Effector memory CD4-positive, alpha-beta T cell (primary cell): ENCODE measurements at regions not wholly inside any gene's neighbourhood (a gene's known extent, or its start where the extent isn't known, plus 50 kb on each side); places are given as distances from the start of the nearest gene placed in this dataset.
"Not testable (repeated sequence)": the region's sequence is repeated elsewhere in the genome, so short reads cannot be mapped to it uniquely, and the experiment has no call there.

ENCODE experiments used
- DNase-seq, 3 donors: peaks; one replicate each; pipeline ENCODE4 v3.0.0-alpha.2; 2020
- H3K27ac ChIP-seq: 2 replicates; pipeline ENCODE4 v1.7.0; 2013; ENCODE audit warnings: mild to moderate bottlenecking, low read length, moderate library complexity; ENCODE audit not compliant: insufficient read depth, poor library complexity, severe bottlenecking
- H3K27me3 ChIP-seq: replicated peaks from 2 replicates; pipeline ENCODE4 v1.7.0; 2013; ENCODE audit warnings: mild to moderate bottlenecking, low read length; ENCODE audit not compliant: insufficient read depth, control insufficient read depth, poor library complexity, severe bottlenecking
- H3K36me3 ChIP-seq: 2 replicates; pipeline ENCODE4 v1.7.0; 2013; ENCODE audit warnings: mild to moderate bottlenecking, low read length, moderate library complexity; ENCODE audit not compliant: control insufficient read depth, insufficient read depth
- H3K4me1 ChIP-seq: 2 replicates; pipeline ENCODE4 v1.7.0; 2013; ENCODE audit warnings: low read length, mild to moderate bottlenecking; ENCODE audit not compliant: control insufficient read depth, insufficient read depth, poor library complexity, severe bottlenecking
- H3K4me3 ChIP-seq: 2 replicates; pipeline ENCODE4 v1.7.0; 2013; ENCODE audit warnings: low read length, low read depth, mild to moderate bottlenecking; ENCODE audit not compliant: insufficient read depth, poor library complexity, severe bottlenecking
- H3K9me3 ChIP-seq: 2 replicates; pipeline ENCODE4 v1.7.0; 2013; ENCODE audit warnings: mild to moderate bottlenecking, low read length, moderate library complexity; ENCODE audit not compliant: control insufficient read depth

DNA sequence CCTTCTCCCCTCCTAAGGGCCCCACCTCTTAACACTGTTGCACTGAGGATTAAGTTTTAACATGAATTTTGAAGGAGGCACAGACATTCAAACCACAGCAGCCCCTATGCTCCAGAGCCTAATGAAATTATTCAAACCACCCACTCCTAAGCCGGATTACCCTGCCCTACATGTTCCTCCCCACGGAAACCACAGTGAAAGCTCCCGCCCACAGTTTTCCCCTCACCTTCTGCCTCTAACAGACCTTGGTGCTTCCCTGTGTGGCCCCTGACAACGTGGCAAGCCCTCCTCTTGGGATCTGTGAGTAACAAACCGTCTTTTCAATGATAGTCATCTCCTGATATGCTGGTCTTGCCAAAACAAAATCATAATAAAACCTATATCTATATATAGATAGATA lies 74.8 kb downstream of the RIN2 start:
- Histone ChIP-seq H3K9me3 (no peaks in the 10 kb centered on the region), H3K4me3 (no peak overlapping the region), H3K36me3 (no peaks in the 10 kb centered on the region), H3K27ac (no peak overlapping the region), H3K4me1 (no peaks in the 10 kb centered on the region), H3K27me3 (no peaks in the 10 kb centered on the region)
- no peak for DNase-seq

DNA sequence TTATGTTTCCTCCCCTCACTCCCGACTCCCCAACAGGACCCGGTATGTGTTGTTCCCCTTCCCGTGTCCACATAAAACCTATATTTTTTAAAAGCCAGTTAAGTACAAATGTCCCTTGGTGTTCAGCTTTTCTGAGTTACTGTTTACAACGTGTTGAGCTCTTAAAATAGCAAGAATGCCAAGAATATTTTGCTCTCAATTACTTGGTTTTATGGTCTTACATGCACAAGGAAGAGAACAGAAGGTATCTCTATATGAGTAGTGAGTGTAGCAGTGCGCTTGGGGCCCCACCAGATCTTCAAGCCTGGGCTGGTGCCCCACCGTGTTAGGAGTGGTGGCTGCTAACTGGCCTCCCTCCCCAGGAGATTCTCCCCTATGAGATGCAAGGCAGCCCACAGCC lies 75.3 kb downstream of the RIN2 start:
- Histone ChIP-seq H3K4me1 (no peaks in the 10 kb centered on the region), H3K27ac (no peak overlapping the region), H3K9me3 (no peaks in the 10 kb centered on the region), H3K4me3 (no peak overlapping the region), H3K27me3 (no peaks in the 10 kb centered on the region), H3K36me3 (no peaks in the 10 kb centered on the region)
- DNase-seq = no peak

DNA sequence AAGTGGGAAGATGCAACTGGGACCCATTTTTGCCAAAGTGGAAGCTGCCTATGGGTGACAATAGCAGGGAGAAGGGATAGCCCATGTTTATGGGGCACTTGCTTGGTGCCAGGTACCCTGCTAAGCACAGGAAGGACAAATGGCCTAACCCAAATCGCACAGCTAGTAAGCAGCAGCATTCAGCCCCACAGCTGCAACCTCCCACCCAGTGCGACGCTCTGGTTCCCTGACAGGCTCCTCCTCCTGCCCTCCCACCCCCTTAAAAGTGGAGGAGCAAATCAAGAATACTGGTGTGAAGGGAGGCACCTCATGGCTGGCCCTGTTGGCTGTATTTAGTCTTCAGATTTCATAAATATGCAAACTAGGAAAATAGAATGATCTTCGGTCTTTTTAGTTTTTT lies 76.2 kb downstream of the RIN2 start:
- DNase-seq = no peak
- Histone ChIP-seq H3K4me1 (no peaks in the 10 kb centered on the region), H3K4me3 (no peak overlapping the region), H3K27ac (no peak overlapping the region), H3K36me3 (no peaks in the 10 kb centered on the region), H3K27me3 (no peaks in the 10 kb centered on the region), H3K9me3 (no peaks in the 10 kb centered on the region)

DNA sequence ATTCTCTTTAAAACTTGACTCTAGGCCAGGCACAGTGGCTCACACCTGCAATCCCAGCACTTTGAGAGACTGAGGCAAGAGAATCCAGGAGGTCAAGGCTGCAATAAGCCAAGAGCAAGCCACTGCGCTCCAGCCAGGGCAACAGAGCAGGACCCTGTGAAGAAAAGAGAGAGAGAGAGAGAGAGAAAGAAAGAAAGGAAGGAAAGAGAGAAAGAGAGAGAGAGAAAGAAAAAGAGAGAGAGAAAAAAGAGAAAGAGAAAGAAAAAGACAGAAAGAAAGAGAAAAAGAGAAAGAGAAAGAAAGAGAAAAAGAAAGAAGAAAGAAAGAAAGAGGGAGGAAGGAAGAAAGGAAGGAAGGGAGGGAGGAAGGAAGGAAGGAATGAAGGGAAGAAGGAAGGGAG lies 76.7 kb downstream of the RIN2 start:
- Histone ChIP-seq H3K27ac (no peak overlapping the region), H3K36me3 (no peaks in the 10 kb centered on the region), H3K4me1 (no peaks in the 10 kb centered on the region), H3K4me3 (no peak overlapping the region), H3K27me3 (no peaks in the 10 kb centered on the region), H3K9me3 (no peaks in the 10 kb centered on the region)
- no peak for DNase-seq

DNA sequence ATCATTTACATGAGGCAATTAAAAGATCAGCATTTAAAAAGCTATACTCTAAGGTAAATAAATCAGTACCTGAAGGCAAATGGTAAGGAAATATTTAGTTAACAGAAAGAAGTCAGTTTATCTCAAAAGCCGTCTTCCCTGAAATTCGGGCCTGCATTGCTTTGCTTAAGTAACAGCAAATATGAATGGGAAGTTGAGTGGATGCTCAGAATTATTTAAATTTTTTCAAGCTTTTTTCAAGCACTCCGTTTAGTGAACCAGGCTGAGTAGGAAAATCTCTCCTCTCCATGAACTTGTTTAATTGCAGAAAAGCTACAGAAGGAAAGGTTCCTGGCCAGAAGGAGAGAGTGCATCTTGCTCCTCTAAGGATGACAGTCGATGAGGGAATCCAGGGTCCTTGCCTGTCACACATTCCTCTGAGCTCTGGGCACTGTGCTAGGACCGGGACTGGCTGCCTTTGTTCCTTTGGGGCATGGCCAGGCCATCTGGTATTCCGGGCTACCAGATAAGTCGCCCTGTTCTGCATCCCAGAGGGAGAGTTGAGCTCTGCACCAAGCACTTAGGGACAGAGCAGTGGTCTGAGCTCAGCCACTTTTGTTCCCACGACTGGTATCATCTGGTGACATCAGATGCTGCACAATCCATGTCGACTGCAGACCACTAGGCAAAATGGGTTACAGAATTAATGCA lies 77.6 kb downstream of the RIN2 start:
- Histone ChIP-seq H3K27ac (no peak overlapping the region), H3K4me3 (no peak overlapping the region), H3K27me3 (no peaks in the 10 kb centered on the region), H3K9me3 (no peaks in the 10 kb centered on the region), H3K36me3 (no peaks in the 10 kb centered on the region), H3K4me1 (no peaks in the 10 kb centered on the region)
- DNase-seq = no peak

DNA sequence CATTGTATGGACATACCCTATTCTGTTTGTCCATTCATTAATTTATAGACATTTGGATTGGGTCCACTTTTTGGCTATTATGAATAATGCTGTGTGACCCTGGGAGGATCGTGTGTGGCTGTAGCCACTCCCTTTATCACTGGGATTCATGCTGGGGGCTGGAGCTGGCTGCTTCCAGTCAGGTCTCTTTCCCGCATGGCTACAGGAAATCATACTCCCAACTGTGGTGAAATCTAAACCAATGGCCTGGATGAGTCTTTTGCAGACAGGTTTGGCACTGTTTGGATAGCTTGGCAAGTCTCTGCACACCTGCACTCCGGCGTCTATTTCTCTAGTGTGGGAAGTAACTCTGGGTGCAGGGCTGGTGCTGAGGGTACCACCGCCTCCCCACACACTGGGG lies 80.4 kb downstream of the RIN2 start:
- H3K9me3 ChIP-seq = no peaks in the 10 kb centered on the region
- no peak overlapping the region for H3K27ac ChIP-seq
- no peaks in the 10 kb centered on the region for H3K4me1 ChIP-seq
- no peak for DNase-seq
- no peak overlapping the region for H3K4me3 ChIP-seq
- H3K27me3 ChIP-seq = no peaks in the 10 kb centered on the region
- no peaks in the 10 kb centered on the region for H3K36me3 ChIP-seq

DNA sequence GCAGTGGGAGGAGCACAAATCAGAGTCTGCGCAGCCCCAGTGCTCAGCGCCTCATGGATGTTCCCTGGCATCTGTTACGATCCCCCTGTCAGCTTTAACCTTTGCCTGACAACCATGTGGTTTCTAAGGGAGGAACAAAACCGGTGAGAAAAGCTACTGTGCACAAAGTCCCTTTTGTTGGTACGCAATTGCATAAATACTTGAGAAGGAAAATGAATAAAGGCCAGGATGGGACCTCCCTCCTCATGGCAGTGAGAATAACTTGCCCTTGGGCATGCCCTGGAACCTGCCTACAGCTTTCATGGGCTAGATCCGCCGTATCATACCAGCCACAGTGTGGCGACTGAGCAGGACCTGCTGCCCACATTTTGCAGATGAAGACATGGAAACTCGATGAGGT lies 81.0 kb downstream of the RIN2 start:
- no peaks in the 10 kb centered on the region for H3K27me3 ChIP-seq
- H3K4me1 ChIP-seq = no peaks in the 10 kb centered on the region
- H3K9me3 ChIP-seq = no peaks in the 10 kb centered on the region
- no peak overlapping the region for H3K27ac ChIP-seq
- no peak overlapping the region for H3K4me3 ChIP-seq
- H3K36me3 ChIP-seq = no peaks in the 10 kb centered on the region
- DNase-seq = no peak

DNA sequence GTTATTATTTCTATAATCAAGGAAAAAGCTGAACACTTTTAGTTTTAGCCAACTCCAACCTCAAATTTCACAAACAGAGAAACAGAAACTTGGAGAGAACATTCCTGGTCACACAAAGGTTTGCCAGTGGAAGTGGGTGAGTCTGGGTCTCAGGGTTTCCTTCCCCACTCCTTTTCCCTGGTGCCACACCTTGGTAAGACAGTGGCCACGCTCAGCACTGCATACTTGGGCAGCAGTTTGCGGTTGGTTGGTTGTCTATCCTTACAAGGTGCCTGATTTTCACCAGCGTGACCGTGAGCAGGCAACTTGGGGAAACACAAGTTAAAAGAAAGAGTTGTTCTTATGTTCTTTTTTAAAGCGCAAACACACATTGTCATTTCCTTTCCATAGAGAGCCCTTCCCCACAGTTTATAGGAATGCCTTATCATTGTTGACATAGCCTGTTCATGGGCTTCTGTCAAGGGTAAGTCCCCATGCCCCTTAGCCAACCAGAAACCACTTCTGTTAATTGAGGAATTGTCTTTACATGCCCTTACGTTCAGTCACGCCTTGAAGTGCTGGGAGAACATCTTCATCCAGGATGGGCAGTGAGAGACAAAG lies 82.2 kb downstream of the RIN2 start:
- Histone ChIP-seq H3K4me3 (no peak overlapping the region), H3K27ac (no peak overlapping the region), H3K36me3 (no peaks in the 10 kb centered on the region), H3K9me3 (no peaks in the 10 kb centered on the region), H3K4me1 (no peaks in the 10 kb centered on the region), H3K27me3 (no peaks in the 10 kb centered on the region)
- DNase-seq = no peak

DNA sequence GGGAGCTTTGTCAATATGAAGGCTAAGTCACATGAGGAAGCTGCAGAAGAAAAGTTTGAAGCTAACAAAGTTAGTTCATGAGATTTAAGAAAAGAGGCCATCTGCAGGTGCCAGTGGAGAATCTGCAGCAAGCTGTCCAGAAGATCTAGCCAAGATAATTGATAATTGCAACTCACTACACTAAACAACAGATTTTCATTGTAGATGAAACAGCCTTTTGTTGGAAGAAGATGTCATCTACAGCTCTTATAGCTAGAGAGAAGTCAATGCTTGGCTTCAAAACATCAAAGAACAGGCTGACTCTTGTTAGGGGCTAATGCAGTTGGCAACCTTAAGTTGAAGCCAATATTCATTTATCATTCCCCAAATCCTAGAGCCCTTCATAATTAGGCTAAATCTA lies 83.7 kb downstream of the RIN2 start:
- DNase-seq = no peak
- Histone ChIP-seq H3K27me3 (no peaks in the 10 kb centered on the region), H3K9me3 (no peaks in the 10 kb centered on the region), H3K36me3 (no peaks in the 10 kb centered on the region), H3K4me3 (no peak overlapping the region), H3K4me1 (no peaks in the 10 kb centered on the region), H3K27ac (no peak overlapping the region)

DNA sequence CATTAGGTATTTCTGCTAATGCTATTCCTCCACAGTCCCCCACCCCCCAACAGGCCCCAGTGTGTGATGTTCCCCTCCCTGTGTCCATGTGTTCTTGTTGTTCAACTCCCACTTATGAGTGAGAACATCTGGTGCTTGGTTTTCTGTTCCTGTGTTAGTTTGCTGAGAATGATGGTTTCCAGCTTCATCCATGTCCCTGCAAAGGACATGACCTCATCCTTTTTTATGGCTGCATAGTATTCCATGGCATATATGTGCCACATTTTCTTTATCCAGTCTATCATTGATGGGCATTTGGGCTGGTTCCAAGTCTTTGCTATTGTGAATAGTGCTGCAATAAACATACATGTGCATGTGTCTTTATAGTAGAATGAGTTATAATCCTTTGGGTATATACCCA lies 86.8 kb downstream of the RIN2 start:
- not testable (repeated sequence) for DNase-seq, H3K4me1 ChIP-seq, H3K27ac ChIP-seq, H3K9me3 ChIP-seq, H3K27me3 ChIP-seq, H3K36me3 ChIP-seq, H3K4me3 ChIP-seq
